Ramos (cell line): ENCODE measurements at regions not wholly inside any gene's neighbourhood (a gene's known extent, or its start where the extent isn't known, plus 50 kb on each side); places are given as distances from the start of the nearest gene placed in this dataset.

Experiments used
- in situ Hi-C: fragments of 300-500 bp; cut with MboI; formaldehyde crosslinking; loops from one replicate; pipeline ENCODE4 v1.14.3; 2022; ENCODE audit warnings: low sequenced_read_pairs; ENCODE audit not compliant: unreplicated experiment

DNA sequence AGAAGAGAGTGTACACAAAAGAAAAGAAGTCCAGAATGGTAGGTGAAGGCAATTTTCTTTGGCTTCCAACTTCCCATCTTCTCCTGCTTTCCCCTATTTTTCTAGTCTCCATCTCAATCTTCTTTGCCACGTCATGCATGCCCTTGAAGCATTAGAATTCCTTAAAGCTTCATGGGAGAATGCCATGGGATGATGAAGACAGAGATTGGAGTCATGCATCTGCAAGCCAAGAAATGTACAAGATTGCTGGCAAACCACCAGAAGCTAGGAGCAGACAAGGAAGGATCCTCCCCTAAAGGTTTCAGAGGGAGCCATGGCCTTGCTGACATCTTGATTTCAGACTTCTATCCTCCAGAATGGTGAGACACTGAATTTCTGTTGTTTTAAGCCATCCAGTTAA, 305.9 kb downstream of the HRH4 start:
- in situ Hi-C loops, result no loop called here

DNA sequence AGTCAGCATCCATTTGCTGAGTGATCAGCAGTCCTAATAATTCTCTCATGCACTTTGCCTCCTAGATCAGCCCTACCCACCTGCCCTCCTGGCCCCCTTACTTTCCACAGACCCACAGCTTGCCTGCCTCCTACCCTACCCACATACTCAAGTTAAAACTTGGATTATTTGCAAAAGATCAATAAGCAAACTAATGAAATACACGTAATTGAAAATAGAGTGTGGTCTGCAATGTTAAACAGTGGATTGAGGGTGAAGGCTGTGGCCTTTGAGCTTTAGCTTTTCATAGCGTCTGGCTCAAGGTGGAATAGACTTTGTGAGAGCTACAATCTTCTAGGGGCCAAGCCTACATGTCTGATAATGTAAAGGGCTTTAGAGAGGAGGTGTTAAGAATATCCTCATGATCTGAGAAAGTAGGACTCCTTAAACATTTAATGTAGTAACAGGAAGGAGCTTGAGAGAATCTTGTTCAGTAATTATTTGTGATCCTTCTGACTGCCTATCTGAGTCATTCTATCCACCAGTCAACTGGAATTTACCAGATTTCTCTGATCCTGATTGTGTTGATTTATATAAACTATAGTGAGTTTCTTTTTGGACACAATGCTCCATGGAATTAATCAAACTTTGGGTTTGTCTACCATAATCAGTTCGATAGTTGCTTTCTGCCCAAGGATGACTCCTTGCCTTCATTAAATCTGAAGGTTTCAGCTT, 310.0 kb downstream of the HRH4 start:
- in situ Hi-C loops, result no loop called here

DNA sequence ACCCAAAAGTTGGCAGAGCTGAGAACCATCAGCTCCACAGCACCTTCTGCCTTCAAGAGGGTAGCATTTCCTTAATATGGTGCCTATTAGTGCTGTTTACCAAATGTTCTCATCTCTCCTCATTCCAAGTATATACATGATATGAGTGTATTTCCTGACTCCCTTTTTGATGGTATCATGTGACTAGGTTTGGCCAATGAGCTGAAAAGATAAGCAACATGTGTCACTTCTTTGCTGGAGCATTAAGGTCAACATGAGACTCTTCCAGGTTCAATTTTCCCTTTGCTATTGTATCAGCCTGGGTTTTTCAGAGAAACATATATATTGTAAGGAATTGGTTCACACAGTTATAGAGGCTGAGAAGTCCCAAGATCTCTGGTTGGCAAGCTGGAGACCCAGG, 310.9 kb downstream of the HRH4 start:
- in situ Hi-C loops, result no loop called here

DNA sequence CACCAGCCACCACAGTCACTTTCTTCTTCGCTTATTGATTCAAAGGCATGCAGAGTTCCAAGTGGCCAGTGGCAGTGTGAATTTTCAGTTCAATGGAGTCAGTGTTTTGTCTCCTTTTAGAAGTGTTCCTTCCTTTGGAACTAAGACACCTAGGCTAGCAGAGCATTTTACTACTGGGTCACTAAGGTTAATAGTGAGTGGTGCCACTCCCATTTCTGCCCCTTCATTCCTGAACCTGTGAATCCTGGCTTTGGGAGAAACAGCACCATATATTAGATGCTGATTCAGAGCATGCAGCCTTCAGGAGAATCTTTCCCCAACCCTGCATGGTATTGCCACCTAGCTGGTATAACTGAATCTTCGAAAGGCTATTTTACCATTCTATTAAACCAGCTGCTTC, 312.7 kb downstream of the HRH4 start:
- in situ Hi-C loops, result no loop called here

DNA sequence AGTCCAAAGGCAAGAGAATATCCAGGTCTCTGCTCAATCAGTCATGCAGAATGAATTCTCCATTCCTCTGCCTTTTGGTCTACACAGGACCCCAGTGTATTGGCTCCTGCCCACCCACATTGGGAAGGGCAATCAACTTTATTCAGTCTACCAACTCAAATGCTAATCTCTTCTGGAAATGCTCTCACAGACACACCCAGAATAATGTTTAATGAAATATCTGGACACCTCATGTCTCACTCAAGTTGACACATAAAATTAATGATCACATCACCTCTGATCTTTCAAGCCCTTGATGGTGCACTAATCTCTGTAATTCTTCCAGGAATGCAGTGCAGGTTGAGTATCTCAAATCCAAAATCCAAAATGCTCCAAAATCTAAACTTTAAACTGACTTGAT, 315.6 kb downstream of the HRH4 start:
- in situ Hi-C loops, result no loop called here

DNA sequence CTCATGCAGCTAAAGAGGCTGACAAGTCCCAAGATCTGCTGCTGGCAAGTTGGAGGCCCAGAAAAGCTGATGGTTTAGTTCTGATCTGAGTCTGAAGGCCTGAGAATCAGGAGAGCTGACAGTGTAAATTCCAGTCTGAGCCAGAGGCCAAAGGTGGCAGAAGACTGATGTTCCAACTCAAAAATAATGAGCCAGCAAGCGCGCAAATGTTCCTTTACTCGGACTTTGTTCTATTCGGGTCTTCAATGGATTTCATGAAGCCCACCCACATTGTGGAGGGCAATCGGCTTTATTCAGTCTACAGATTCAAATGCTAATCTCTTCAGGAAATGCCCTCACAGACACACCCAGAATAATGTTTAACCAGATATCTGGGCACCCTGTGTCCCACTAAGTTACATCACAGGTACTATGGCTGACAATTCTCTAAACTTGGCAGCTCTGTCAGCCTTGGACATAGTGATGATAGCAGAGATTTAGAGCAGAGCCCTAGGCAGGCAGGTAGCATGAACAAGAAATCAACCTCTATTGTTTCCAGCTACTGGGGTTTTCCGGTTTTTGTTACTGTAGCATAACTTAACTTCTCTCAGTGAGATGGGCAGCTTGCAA, 318.5 kb downstream of the HRH4 start:
- in situ Hi-C loops, result no loop called here

DNA sequence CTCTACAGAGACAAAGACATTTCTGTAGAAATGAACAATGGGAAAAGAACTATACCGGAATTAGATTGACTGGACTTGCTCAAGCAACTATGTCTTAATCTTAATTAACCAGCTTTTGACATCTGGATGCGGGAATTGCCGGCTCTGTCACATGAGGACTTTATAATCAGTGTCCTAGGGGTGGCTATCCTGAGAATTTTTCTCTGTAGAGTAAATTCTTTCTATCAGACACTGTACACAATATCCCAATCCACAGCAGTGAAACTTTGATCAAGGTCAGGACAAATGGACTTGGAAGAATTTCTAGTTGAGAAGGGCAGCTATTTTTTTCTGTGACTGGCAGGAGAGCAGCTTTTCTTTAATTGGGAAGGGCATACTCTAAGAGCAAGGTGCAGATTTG, 322.1 kb downstream of the HRH4 start:
- in situ Hi-C loops, result no loop called here

DNA sequence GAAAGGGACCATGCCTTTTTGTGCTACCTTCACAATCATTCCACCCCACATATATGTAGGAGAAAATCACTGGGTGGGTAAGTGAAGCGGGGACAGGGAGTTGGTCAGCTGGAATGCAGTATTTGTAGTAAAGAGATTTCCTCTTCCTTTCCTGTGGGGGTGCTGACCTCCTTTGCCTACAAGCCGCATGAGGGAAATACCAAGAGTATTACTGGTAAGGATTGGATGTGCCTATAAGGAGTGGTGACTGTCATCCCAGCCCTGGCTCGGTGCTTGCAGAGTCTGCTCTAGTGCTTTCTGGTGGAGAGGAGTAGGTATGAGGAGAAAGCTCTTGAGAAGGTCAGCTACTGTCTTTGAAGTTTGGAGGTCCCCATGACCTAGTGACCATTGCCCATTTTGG, 324.6 kb downstream of the HRH4 start:
- in situ Hi-C loops, result no loop called here

DNA sequence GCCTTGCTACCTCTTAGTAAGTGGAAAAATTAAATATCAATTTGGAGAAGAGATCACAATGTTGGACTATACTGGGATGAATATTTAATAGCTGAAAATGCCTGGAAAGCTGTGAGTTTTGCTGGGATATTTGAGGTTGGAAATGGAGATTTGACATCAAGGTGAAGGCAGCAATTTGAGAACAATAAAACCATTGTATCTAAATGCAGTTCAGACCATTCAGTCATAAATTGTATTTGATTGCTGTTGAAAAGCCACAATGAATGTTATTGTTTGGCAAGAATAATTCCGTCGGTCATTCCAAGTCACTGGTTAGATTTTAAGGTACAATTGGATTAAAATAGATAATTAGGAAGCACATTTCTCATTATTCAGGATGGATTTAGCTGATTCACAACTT, 325.6 kb downstream of the HRH4 start:
- in situ Hi-C loops, result no loop called here

DNA sequence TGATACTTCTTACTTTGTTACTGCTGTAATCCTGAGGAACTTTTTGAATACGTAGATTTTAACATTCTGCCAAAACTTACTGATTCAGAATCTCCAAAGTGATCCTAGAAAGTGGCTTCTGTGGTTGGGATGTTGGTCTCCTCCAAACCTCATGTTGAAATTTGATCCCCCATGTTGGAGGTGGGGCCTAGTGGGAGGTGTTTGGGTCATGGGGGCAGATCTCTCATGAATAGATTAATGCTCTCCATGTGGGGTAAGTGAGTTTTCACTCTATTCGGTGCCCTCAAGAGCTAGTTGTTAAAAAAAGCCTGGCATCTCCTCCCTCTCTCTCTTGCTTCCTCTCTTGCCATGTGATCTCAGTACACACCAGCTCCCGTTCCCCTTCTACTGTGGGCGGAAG, 329.9 kb downstream of the HRH4 start:
- in situ Hi-C loops, result no loop called here

DNA sequence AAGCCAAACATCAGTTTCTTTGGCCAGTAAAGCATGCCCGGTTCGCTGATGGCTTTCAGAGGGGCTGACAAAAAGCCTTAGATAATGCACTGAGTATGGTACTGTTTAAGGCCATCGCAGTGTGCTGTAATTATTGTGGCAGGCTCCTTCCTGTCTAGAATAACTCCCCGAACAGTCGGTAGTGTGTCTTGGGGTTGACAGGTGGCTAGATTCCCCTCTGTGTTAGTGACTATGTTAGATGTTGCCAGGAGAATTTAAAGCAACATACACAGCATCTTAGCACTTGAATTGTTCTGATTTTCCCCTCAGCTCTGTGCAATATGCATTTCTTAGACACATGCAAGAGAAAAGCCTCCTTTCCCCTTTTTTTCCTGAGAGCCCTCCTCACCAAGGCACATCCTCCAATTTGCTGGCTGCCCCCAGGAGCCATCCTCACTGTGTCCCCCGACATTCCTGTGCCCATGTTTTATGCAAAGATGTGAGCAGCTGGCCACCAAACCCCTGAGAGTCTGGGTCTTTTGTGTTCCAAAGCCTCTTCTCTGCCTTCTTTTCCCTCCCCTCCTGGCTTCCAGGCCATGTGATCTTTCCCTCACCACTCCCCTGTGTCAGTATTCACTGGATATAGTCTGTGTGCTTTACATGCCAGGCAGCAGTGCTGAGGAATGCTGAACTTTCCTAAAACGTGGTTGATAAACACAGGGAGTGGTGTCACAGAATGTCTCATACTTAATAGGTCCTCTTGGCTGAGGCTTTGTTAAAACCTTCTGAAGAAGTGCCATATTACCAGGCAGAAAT, 331.5 kb downstream of the HRH4 start:
- in situ Hi-C loops, result no loop called here

DNA sequence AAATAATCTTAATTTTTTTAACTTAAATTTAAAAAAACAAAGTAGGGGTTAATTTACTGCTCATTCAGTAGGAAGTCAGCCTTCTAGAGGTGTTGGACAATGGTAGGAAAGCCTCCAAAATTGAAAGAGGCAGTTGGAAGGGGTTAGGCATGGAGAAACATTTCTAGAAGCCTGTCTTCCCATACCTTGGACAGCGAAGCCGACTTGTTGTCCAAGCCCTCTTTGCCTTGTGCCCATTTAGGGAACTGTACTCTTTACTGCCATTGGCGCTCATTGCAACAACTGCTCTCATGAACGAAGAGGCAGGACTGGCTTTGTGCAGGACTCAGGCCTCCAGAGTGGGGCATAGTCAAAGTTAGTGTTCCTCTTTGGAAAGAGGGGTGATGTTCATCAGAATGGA, 333.3 kb downstream of the HRH4 start:
- in situ Hi-C loops, result no loop called here

DNA sequence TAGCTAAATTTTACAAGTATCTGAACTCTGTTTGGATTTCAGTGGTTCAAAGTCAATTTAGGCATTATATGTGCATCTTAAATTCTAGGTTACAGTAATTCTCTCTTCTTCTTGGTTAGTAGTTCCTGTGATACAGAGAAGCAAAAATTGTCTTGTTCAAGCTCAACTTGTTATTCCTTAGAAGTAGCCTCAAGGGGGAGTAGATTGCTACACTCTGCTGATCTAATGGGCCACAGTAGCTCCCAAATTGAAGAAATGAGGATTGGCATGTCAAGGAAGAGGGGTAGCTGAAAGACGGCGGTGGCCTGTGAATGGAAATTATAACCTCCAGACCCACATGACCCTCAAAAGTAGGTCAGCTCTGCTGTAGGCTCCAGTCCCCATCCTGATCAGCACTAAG, 334.7 kb downstream of the HRH4 start:
- in situ Hi-C loops, result no loop called here

DNA sequence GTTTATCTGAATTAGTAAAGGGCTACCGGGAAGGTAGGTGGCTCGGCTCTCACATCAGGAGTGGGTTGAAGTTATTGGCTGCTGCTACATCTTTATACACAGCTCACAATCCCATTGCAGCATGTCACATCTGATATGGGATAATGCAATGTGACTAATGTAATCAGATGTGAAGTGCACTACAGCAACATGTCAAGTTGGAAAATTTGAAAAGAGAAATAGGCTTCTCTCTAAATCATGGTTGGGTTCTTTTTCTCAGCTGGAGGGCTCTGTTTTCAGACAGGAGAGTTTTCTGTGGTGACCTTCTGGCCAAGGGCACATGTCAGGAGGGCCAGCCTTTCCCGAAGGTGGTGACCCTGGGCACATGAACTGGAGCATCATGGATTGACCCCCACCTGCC, 337.5 kb downstream of the HRH4 start:
- in situ Hi-C loops, result no loop called here

DNA sequence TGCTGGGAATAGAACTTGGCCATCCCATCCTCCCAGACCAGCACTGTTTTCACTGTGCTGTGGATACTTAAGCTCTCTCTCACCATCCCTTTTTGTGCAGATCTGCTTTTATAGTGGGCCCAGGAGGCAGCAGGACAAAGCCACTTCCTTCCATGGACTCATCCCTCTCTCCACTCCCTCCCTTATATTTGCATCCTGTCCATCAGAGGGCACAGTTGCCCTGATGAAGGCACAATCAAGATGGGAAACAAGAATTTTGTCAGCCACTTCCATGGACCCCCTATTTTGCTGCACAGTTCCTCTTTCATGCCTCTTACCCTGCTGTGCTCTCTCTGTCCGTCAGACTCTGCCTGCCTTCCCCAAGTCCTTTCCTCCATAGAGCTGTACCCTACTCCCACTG, 338.7 kb downstream of the HRH4 start:
- in situ Hi-C loops, result no loop called here

DNA sequence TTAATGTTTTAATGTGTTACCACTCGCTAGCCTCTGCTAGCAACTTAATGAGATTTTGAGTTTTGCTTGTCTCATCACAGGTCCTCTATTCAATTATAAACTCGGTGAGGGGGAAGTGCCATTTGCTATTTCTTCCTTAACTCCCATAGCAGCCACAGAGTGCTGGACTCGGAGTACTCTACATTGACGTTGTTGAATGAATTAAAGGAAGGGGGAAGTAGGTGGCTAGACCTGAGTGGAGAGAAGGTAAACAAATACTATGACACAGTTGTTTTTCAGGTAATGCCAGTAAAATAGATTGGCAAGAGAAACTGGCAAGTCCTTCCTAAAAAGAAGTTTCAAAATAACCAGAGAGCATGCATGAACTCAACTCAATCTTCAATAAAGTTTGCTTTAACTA, 339.3 kb downstream of the HRH4 start:
- in situ Hi-C loops, result no loop called here

DNA sequence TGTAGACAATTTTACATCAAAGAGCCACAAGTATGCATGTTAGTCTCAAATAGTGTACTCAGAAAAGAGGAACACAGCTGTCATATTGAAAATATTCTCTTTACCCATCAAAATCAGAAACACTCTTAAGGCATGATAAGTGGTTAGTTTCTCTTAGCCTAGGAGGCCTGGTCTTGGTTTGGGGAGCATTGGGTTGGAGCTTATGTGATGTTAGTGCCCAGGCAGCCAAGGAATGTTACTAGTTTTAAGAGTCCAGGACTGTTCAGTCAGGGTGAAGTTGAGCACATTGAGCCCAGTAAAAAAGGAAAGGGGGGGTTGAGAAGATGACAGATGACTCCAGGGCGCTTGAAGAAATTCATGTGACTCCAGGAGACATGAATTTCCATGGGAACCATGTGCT, 340.6 kb downstream of the HRH4 start:
- in situ Hi-C loops, result no loop called here

DNA sequence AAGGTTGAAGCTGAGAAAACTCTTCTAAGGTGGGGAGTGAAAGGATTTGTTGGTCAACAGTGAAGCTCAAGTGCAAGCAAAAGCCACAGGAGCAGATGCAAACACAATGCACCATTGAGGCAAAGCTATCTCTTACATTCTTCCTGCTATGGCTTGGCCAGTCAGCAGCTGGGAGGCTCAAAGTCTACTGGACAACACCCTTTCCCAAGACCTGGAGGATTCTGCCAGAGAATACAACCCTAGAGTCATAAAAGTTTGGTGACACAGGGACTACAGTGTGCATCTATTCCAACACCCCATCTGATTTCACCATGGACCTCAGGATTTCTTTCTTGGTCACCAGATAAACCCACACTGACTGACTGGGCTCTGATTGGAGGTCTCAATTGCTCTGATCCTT, 342.0 kb downstream of the HRH4 start:
- in situ Hi-C loops, result no loop called here

DNA sequence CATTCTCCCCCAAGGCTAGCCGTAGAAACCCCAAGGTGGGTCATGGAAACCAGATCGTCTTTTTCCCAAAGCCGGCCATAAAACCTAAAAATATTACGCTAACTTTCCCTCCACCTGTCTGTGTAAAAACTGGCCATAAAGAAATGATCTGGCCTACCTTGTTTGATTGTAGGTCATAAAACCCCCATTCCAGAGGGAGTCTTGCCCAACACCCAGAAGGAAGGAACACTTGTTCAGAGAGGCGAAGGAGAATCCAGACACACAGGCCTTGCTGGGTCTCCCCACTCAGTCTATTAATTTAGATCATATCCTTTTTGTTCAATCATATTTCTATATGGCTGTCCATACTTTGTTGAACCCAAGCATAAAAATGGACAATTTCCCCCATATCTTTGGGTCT, 344.7 kb downstream of the HRH4 start:
- in situ Hi-C loops, result no loop called here

DNA sequence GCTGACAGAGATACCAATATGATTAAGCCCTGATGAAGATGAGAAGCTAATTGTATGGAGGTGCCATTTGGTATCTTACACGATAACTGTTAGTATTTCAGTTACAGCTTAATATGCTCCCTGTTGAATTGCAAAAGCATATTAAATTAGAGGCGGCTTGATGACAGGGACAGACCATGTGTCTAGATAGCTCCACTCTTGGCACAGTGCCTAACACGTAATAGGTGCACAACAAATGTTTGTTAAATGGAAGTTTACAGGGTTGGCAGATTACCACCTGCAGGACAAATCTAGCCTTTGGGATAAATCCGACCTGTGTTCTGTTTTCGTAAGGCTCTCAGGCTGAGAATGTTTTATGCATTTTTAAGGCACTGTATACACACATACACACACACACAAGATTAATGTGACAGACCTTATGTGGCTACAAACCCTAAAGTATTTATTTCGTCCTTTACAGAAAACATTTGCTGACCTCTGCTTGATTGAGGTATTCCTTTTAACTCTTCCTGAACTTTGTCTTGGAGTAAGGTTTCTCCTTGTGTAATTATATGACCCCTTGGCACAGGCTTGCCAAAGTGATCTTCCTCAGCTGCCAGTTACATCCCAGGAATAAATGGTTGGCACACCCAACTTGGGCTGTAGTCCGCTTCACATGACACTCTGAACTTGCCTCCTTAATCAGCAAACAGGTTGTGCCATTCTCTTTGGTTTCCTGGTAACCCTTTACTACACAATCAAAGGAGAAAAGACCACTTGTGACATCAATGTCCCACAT, 348.9 kb downstream of the HRH4 start:
- in situ Hi-C loops, result no loop called here
